ENCODE measurements at regions not wholly inside any gene's neighbourhood (a gene's known extent, or its start where the extent isn't known, plus 50 kb on each side); places are given as distances from the start of the nearest gene placed in this dataset.

DNA sequence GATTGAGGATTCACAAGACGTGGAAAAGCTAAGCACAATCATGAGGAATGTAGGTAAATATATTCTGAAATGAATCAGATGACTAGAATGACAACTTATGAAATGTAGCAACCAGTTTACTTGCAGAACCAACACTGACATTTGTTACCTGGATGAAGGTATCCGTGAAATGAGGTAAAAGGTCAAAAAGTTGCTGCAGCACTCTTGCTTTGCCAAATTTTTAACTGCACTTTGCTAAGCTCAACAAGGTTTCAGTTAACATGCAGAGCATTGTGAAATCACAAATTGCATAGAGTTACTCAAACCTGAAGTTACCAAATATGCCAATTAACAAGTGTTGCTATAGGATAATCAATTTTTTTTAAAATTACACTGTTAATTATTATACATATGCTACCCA, 1280.1 kb downstream of the KCNT2 start:
- no peak overlapping the region for H3K27ac ChIP-seq
- no peak for DNase-seq (ENCODE audit: low read depth in 1 of 2, low spot score in 1 of 2)
- TF ChIP-seq KDM1A (IDR thresholded peaks at IDR 0.05; ENCODE audit: low read depth) (no peak), FOSL2 (IDR thresholded peaks at IDR 0.05) (no peak), FOSL2 (CRISPR knock-in tag; IDR thresholded peaks at IDR 0.05) (no peak), NFE2L2 (conservative IDR thresholded peaks at IDR 0.05; ENCODE audit: low read length) (no peak), CTCF (IDR thresholded peaks at IDR 0.05) (no peak), RARB (CRISPR knock-in tag; IDR thresholded peaks at IDR 0.05) (no peak), ESRRA (IDR thresholded peaks at IDR 0.05; ENCODE audit: borderline replicate concordance, low read length) (no peak), TFCP2L1 (CRISPR knock-in tag; IDR thresholded peaks at IDR 0.05) (no peak), CHD2 (IDR thresholded peaks at IDR 0.05; ENCODE audit: low read length, partially characterized antibody) (no peak), HDAC2 (IDR thresholded peaks at IDR 0.05) (no peak), BCL3 (IDR thresholded peaks at IDR 0.05) (no peak), KDM5A (IDR thresholded peaks at IDR 0.05) (no peak), MAZ (IDR thresholded peaks at IDR 0.05; ENCODE audit: borderline replicate concordance, low read depth, low read length) (no peak), PBX3 (IDR thresholded peaks at IDR 0.05) (no peak)
- FAIRE-seq, result no peak
- H3K4me3 ChIP-seq, result no peak overlapping the region
- no peak for ATAC-seq
- ChIA-PET CTCF (interaction anchor here (1.1 kb wide), 1 partner anchor 13 kb away, joined by 3 read pairs; no protein-coding TSS in a partner anchor), POLR2A (no interaction called here)
- no peak overlapping the region for H3K4me2 ChIP-seq
- H3K4me1 ChIP-seq, result no peaks in the 10 kb centered on the region
- H3K9me3 ChIP-seq, result no peaks in the 10 kb centered on the region
- 13% methylated on average over 2 of the region's 2 CpGs for whole genome bisulfite sequencing (ENCODE audit: missing lambda C conversion rate)

- Histone ChIP-seq H3K9me3 (no peaks in the 10 kb centered on the region), H3K4me2 (no peak overlapping the region), H3K4me3 (no peak overlapping the region), H3K27ac (no peak overlapping the region), H3K4me1 (no peaks in the 10 kb centered on the region)
- WGBS (ENCODE audit: missing lambda C conversion rate), result 82% methylated on average over 1 of the region's 1 CpG
- ATAC-seq, result no peak
- no peak for DNase-seq (ENCODE audit: low read depth in 1 of 2, low spot score in 1 of 2)
- POLR2A ChIA-PET, result no interaction called here
- FAIRE-seq, result no peak
- CTCF ChIA-PET, result no interaction called here
- no peak for TF ChIP-seq HDAC2 (IDR thresholded peaks at IDR 0.05)
- no peak for TF ChIP-seq EHMT2 (IDR thresholded peaks at IDR 0.05; ENCODE audit: low read depth)
- no peak for TF ChIP-seq ZNF302 (CRISPR knock-in tag; IDR thresholded peaks at IDR 0.05)
- TF ChIP-seq RARB (CRISPR knock-in tag; IDR thresholded peaks at IDR 0.05), result no peak
- no peak for TF ChIP-seq EHF (CRISPR knock-in tag; IDR thresholded peaks at IDR 0.05)
- TF ChIP-seq HEYL (CRISPR knock-in tag; IDR thresholded peaks at IDR 0.05), result no peak
- TF ChIP-seq CHD4 (IDR thresholded peaks at IDR 0.05; ENCODE audit: borderline replicate concordance), result no peak
- TF ChIP-seq CEBPB (IDR thresholded peaks at IDR 0.05), result no peak
- TF ChIP-seq ZFP36 (IDR thresholded peaks at IDR 0.05; ENCODE audit: borderline replicate concordance, partially characterized antibody), result no peak
- TF ChIP-seq PHF8 (IDR thresholded peaks at IDR 0.05; ENCODE audit: borderline replicate concordance, low read depth), result no peak
- no peak for TF ChIP-seq REST (IDR thresholded peaks at IDR 0.05)
- no peak for TF ChIP-seq FOSL2 (IDR thresholded peaks at IDR 0.05)
- no peak for TF ChIP-seq FOSL2 (CRISPR knock-in tag; IDR thresholded peaks at IDR 0.05)
- TF ChIP-seq CBX2 (IDR thresholded peaks at IDR 0.05; ENCODE audit: borderline replicate concordance, low read depth), result no peak
- TF ChIP-seq ATOH8 (CRISPR knock-in tag; IDR thresholded peaks at IDR 0.05; ENCODE audit: low read depth), result no peak
- TF ChIP-seq MYC (IDR thresholded peaks at IDR 0.05; ENCODE audit: borderline replicate concordance, low read length), result no peak
- TF ChIP-seq HOXA7 (CRISPR knock-in tag; IDR thresholded peaks at IDR 0.05), result no peak
- no peak for TF ChIP-seq HOXB13 (CRISPR knock-in tag; IDR thresholded peaks at IDR 0.05; ENCODE audit: low read depth)
- no peak for TF ChIP-seq CTCF (IDR thresholded peaks at IDR 0.05)
Measured at GRCh38 chr1:195327361-195327760, 1280.9 kb downstream of the KCNT2 start.

Data from A549 (cell line).